HFF-Myc (cell line): ENCODE measurements at regions not wholly inside any gene's neighbourhood (a gene's known extent, or its start where the extent isn't known, plus 50 kb on each side); places are given as distances from the start of the nearest gene placed in this dataset.

Source experiments
- DNase-seq: peaks from one replicate; pipeline ENCODE4 v3.0.0-alpha.2; 2011; ENCODE audit warnings: low read depth; ENCODE audit errors: extremely low read depth
- H3K4me3 ChIP-seq: replicated peaks from 2 replicates; pipeline ENCODE4 v1.5.1; 2011; ENCODE audit warnings: low read depth, mild to moderate bottlenecking, control low read depth, low read length
- TF ChIP-seq, protein P1 (sequence below): IDR thresholded peaks from 2 replicates; pipeline ENCODE4 v1.5.1; 2012; ENCODE audit warnings: mild to moderate bottlenecking, low read depth, low read length, control low read depth; ENCODE audit errors: missing control alignments

DNA sequence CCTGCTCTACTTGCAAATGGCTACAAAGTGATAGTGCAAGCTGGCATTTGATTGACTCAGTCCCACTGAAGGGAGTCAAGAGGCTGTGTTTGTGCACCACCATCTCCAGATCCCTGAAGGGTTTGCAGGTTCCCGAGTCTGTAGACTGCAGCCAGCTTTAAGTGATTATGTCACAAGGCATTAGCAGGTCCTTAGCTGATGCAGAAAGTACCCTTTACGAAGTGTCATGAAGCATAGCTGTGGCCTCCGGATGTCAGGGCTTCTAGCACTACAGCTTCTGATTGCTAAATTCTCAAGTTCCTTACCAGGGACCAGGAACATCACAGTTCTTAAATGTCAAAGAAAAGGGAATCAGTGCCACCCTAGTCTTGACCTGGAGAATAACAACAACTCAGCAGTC, 311.3 kb upstream of the TRPC7 start:
- TF ChIP-seq, protein P1, sequence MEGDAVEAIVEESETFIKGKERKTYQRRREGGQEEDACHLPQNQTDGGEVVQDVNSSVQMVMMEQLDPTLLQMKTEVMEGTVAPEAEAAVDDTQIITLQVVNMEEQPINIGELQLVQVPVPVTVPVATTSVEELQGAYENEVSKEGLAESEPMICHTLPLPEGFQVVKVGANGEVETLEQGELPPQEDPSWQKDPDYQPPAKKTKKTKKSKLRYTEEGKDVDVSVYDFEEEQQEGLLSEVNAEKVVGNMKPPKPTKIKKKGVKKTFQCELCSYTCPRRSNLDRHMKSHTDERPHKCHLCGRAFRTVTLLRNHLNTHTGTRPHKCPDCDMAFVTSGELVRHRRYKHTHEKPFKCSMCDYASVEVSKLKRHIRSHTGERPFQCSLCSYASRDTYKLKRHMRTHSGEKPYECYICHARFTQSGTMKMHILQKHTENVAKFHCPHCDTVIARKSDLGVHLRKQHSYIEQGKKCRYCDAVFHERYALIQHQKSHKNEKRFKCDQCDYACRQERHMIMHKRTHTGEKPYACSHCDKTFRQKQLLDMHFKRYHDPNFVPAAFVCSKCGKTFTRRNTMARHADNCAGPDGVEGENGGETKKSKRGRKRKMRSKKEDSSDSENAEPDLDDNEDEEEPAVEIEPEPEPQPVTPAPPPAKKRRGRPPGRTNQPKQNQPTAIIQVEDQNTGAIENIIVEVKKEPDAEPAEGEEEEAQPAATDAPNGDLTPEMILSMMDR = no peak
- DNase-seq = no peak
- no peak overlapping the region for H3K4me3 ChIP-seq

DNA sequence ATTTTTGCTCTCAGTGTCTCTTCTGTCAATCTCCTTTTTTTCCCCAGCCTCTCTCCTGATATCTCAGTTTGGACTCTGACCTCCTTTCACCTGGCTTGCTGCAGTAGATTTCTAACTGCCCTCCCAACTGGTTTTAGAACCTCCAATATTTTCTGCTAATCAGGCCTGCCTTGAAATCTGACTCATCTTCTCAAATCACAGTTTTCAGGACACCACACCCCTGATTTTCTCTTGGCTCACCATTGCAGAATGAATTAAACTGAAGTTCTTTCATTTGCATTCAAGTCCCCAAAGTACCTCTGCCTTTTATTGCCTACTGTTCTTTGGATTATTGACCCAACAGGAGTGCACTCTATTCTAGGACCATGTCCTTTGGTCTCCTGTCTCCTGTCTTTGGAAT, 310.4 kb upstream of the TRPC7 start:
- H3K4me3 ChIP-seq = no peak overlapping the region
- DNase-seq = no peak
- TF ChIP-seq, protein P1 = no peak

DNA sequence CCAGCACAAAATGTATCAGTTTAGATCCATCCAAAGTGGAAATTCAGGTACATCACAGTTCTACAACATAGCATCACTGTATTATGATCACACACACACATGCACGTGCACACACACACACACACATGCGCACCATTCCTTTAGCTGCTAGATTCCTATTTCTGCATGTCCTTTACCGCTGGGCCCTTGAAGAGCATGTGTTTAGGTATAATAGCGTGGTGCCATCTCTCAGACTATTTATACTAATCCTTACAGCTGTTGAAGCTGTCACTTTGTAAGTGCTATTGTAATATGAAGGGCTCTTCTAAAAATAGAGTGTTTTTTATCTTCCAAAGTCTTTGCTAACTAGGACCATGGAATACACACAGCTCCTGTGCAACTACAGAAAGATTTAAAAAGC, 308.8 kb upstream of the TRPC7 start:
- DNase-seq = no peak
- H3K4me3 ChIP-seq = no peak overlapping the region
- TF ChIP-seq, protein P1 = no peak

DNA sequence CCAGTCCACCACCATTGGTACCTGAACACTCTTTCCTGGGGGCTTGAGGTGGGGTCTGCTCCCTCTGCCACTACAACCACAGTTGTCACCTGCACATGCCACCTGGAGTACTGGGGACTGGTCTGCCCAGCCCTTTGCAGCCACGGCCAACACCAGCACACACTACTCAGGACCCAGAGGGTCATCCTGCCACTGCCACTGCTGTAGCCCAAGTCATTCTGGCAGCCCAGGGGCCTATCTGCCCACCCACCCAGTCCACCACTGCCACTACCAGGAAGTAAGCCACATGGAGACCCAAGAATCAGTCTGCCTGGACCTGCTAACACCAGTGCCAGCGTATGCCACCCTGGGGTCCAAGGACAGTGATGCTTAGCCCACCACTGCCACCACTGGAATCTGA, 302.4 kb upstream of the TRPC7 start:
- no peak overlapping the region for H3K4me3 ChIP-seq
- no peak for DNase-seq
- TF ChIP-seq, protein P1 = no peak

DNA sequence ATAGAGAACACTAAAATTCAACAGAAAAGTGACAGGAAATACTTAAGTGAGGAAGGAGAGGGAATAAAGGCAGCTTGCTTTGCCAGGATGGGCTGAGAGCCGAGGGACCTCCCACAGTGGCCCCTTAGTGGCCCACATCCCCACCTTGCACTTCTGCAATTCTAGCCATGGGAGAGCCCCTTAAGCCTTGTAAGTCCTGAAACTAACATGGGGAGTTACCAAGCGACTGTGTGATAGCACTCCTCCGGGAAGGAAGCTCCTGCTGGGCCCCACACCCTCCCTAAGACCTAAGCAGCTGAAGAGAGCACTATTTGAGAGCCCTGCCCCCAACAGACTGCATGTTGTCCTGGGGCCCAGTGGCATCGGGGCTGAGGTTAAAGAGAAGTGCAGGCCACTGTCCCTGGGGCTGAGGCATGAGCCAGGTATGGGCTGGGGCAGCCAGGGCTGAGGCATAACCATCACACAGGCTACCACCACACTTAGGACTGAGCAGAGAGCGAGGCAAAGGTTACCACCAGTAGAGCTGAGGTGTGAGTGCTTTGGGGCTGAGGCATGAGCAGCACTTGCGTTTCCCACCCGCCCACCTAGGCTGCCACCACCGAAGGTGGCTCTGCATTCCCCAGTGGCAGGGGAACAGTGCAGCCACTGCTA, 301.8 kb upstream of the TRPC7 start:
- no peak for DNase-seq
- H3K4me3 ChIP-seq = no peak overlapping the region
- TF ChIP-seq, protein P1 = no peak

DNA sequence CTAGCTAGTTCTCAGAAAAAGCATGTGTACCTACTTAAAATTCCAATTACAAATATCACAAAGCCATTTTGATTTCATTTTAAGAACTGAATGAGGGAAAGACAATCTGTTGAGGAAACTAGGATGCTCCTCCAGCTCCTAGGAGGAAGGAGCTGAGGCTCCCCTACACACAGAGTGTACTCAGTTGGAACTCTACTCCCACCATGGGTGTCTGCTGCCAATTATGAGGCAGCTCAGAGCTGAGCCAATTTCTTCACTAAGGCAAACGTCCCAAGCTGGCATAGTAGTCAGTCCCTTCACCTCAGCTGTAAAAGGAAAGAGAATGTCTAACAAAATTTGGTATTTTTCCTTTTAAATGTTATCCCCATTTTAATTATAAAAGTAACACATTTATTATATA, 300.0 kb upstream of the TRPC7 start:
- no peak overlapping the region for H3K4me3 ChIP-seq
- TF ChIP-seq, protein P1 = no peak
- DNase-seq = no peak

DNA sequence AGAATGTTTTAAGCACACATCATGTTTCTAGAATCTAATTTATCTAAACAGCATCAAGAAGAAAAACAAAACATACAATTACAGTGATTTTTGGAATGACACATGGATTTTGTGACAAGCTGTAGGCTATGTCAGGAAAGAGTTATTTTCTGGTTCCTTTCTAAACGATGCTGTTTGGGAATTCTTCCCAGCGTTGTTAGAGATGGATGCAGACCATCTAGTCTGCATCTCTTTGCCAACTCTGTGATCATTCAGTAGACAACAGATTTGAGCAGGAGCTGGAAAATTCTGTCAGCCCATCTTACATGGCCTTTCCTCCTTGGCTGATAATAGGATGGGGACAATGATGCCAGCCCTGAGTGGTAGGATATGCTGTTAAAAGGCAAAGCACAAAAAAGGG, 295.7 kb upstream of the TRPC7 start:
- TF ChIP-seq, protein P1 = no peak
- no peak overlapping the region for H3K4me3 ChIP-seq
- no peak for DNase-seq
